ENCODE measurements at regions not wholly inside any gene's neighbourhood (a gene's known extent, or its start where the extent isn't known, plus 50 kb on each side); places are given as distances from the start of the nearest gene placed in this dataset.
"Not testable (repeated sequence)": the region's sequence is repeated elsewhere in the genome, so short reads cannot be mapped to it uniquely, and the experiment has no call there.

DNA sequence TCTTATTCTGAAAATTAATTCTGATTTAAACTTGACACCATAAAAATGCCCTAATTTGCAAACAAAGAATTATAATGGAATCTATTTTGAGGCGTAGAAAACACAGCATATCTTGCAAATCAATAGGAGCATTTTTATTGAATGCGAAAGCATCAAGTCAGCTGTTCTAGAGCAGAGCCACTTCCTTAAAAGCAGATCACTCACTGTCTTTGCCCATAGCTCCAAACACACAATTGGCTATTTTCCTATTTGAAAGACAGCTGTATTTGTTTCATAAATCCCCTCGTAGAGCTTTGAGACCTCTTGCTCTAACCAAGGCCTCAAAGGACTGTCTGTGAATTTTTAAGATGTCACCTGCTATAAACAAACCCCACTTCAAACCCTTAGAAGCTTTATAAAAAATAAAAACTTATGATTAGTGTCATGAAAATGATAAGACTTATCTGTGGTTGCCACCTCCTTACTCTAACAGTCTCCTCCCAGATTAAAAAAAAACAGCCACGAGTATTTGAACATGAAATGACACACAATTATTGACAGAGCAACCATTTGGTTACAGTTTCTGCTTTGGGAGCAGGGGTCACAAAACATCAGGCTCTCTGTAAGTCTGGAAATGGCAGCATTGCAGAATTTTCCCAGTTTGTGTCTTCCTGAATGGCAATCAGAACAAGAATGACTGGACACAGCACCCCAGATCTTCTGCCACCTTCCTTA is 75.6 kb upstream of the RASEF start:
- no peak for DNase-seq (ENCODE audit: low spot score)

DNA sequence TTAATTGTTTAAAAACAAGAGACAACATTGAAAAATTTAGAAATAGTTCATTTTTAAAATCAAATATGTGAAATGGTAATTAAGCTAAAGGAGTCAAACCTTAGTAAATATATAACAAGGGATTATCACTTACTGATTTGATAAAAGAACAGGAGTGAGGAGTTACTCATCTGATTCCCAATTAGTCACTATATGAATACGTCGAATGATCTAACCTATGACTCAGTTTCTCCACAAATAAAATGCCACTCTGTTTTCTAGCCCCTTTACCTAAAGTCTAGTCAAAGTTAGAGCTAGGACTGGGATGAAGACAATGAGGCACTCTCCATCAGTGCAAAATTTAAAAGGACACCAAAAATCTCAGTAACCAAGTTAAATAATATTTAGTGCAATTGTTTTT is 70.4 kb upstream of the RASEF start:
- DNase-seq (ENCODE audit: low spot score) = no peak

DNA sequence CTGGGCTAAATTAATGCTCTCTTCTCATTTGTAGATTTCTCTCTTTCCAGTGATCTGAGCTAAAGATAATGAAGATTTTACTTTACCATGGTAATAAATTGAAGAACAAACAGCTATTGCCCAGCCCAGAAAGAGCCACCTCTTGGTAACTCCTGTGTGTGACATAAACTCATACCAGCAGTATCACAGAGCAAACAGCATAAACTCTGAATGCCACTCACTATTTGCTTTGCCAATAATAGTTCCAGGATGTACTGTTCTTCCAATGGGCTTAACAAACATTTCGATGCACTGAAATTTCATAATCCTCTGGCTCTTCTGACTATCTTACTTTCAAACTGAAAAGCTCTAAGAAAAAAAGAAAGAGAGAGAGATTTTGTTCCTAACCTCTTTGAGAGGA is 69.8 kb upstream of the RASEF start:
- no peak for DNase-seq (ENCODE audit: low spot score)

DNA sequence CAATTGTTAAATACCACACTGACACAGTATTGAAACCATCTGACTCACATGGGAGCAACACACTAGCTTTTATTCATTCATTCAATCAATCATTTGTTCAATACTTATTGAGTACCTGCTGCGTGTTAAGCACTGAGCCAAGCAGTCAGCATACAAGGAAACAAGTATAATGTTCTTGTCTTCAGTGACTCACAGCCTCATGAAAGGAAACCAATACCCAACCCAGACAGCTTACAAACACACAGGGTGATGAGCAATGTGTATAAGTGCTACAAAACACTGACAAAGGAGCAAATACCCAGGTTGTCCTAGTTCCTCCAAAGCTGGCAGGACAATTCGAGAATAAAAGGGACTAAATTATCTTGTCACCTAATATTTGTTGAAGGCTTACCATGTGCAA is 67.6 kb upstream of the RASEF start:
- DNase-seq (ENCODE audit: low spot score) = no peak

DNA sequence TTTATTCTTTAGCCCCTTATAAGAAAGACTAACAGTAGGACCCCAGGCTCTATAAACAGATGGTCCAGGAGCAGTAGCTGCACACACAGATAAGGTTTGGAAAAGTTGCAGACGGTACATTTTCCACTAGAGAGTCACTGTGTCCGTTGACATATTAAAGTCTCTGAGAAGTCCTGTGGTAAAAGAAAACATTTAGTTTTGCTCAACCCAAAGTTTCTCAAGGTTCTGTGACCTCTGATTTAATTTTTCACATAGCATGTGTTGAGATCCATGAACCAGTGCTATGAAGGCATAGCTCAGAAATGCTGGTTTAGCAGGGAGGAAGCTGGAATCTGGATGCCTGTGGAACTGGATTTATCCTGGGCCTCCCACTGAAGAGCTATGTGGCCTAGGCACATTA is 62.7 kb upstream of the RASEF start:
- DNase-seq (ENCODE audit: low spot score) = no peak

DNA sequence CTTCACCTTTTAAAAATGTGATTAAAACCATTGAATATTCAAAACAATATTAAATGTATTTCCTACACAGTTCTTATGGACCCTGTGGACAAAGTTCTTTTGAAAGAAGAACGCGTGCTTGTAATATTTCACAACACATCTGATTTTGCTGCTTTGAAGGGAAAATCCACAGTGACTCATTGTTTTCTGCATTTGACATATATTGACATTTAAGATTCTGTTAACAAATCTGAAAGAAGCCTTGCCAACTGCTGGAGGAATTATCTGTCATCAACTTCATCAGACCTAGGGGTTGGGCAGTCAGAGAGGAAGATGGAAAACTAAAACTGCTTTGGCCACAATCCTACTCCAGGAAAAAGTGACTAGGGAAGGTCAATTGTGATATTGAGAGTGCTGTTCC is 56.9 kb upstream of the RASEF start:
- no peak for DNase-seq (ENCODE audit: low spot score)

DNA sequence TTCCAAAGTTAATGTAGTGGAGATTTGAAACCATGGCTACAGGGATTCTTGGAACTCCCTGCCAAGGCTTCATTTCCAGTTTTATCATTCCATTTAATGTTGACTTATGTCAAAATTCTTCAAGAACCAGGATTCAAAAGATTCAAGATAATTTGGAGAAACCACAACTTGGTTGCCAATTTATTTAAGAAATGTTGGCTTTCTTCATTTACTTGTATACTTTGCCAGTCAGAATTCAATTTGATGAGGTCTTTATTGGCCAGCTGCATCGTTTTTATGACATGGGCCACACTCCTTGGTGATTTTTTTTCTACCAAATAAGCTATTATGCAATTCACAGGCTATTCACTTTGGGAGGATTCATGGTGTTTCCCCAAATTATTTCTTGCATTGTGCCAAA is 53.1 kb upstream of the RASEF start:
- DNase-seq (ENCODE audit: low spot score) = no peak

DNA sequence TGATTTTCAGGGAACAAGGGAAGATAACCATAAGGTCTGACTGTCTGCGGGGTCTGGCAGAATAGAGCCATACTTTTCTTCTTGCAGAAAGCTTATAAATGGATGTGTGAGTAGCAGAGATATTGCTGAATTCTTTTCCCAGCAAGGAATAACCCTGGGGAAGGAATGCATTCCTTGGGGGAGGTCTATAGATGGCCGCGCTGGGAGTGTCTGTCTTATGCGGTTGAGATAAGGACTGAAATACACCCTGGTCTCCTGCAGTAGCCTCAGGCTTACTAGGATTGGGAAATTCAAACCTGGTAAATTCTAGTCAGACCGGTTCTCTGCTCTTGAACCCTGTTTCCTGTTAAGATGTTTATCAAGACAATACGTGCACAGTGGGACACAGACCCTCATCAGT is 50.5 kb upstream of the RASEF start:
- not testable (repeated sequence) for DNase-seq (ENCODE audit: low spot score)
